ENCODE measurements at regions not wholly inside any gene's neighbourhood (a gene's known extent, or its start where the extent isn't known, plus 50 kb on each side); places are given as distances from the start of the nearest gene placed in this dataset.

- DNase-seq (ENCODE audit: low read depth) = no peak
Observed at GRCh38 chr18:38971881-38972280, 1406.3 kb upstream of the CELF4 start.

GRCh38 chr18:38966841-38967240 is 1401.2 kb upstream of the CELF4 start:
- no peak for DNase-seq (ENCODE audit: low read depth)

- DNase-seq (ENCODE audit: low read depth) = no peak
Observed at GRCh38 chr18:38963943-38964660, 1398.5 kb upstream of the CELF4 start.

GRCh38 chr18:38961880-38962279 is 1396.3 kb upstream of the CELF4 start:
- no peak for DNase-seq (ENCODE audit: low read depth)

- no peak for DNase-seq (ENCODE audit: low read depth)
Observed at GRCh38 chr18:38957736-38958135, 1392.1 kb upstream of the CELF4 start.

GRCh38 chr18:38956068-38956467 is 1390.5 kb upstream of the CELF4 start:
- DNase-seq (ENCODE audit: low read depth) = no peak

GRCh38 chr18:38951633-38952032 is 1386.0 kb upstream of the CELF4 start:
- no peak for DNase-seq (ENCODE audit: low read depth)

- no peak for DNase-seq (ENCODE audit: low read depth)
Observed at GRCh38 chr18:38948436-38948835, 1382.8 kb upstream of the CELF4 start.

GRCh38 chr18:38944446-38945024 is 1378.9 kb upstream of the CELF4 start:
- DNase-seq (ENCODE audit: low read depth) = no peak

- DNase-seq (ENCODE audit: low read depth) = no peak
Observed at GRCh38 chr18:38941711-38942561, 1376.3 kb upstream of the CELF4 start.

GRCh38 chr18:38940863-38941531 is 1375.4 kb upstream of the CELF4 start:
- DNase-seq (ENCODE audit: low read depth) = no peak

GRCh38 chr18:38940475-38940862 is 1374.9 kb upstream of the CELF4 start:
- DNase-seq (ENCODE audit: low read depth) = no peak

- no peak for DNase-seq (ENCODE audit: low read depth)
Observed at GRCh38 chr18:38933910-38934510, 1368.4 kb upstream of the CELF4 start.

- DNase-seq (ENCODE audit: low read depth) = no peak
Observed at GRCh38 chr18:38933322-38933721, 1367.7 kb upstream of the CELF4 start.

- DNase-seq (ENCODE audit: low read depth) = no peak
Observed at GRCh38 chr18:38932752-38933151, 1367.2 kb upstream of the CELF4 start.

GRCh38 chr18:38931754-38932050 is 1366.1 kb upstream of the CELF4 start:
- DNase-seq (ENCODE audit: low read depth) = no peak

- no peak for DNase-seq (ENCODE audit: low read depth)
Observed at GRCh38 chr18:38930881-38931753, 1365.5 kb upstream of the CELF4 start.

GRCh38 chr18:38923540-38923939 is 1357.9 kb upstream of the CELF4 start:
- DNase-seq (ENCODE audit: low read depth) = no peak

GRCh38 chr18:38923126-38923525 is 1357.5 kb upstream of the CELF4 start:
- DNase-seq (ENCODE audit: low read depth) = no peak

- no peak for DNase-seq (ENCODE audit: low read depth)
Observed at GRCh38 chr18:38909972-38910371, 1344.4 kb upstream of the CELF4 start.

- no peak for DNase-seq (ENCODE audit: low read depth)
Observed at GRCh38 chr18:38902796-38903195, 1337.2 kb upstream of the CELF4 start.
